ENCODE measurements at regions not wholly inside any gene's neighbourhood (a gene's known extent, or its start where the extent isn't known, plus 50 kb on each side); places are given as distances from the start of the nearest gene placed in this dataset.

DNA sequence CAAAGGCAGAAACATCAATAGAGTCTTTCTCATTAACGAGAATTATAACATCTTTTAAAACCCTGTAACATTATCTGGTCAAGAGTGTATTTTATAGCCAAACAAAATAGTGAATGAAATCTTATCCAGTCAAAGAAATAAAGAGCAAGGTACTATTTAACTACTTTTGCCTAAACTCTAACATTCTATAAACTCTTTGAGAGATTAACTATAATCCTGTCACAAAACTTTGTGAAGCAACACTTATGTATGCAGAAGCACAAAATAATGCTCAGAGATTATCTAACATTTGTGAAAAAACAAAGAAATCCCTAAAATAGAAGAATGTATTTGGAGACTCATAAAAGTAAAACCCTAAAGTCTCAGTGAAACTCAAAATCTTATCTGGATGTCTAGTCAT is 124.4 kb upstream of the LUZP2 start:
- TF ChIP-seq CTCF (IDR thresholded peaks at IDR 0.05; ENCODE audit: insufficient read depth, low read depth, low read length) (no peak), EZH2 (IDR thresholded peaks at IDR 0.05; ENCODE audit: insufficient read depth, low read length) (no peak)
